Hepatocyte (in vitro differentiated cells): ENCODE measurements at regions not wholly inside any gene's neighbourhood (a gene's known extent, or its start where the extent isn't known, plus 50 kb on each side); places are given as distances from the start of the nearest gene placed in this dataset.

Source experiments
- CTCF ChIP-seq: fragments of 200-600 bp; sonication (generic); IDR thresholded peaks from 2 replicates; pipeline ENCODE4 v1.5.1; 2016; ENCODE audit warnings: antibody characterized with exemption, mild to moderate bottlenecking; ENCODE audit not compliant: poor library complexity
- EZH2 ChIP-seq: fragments of 200-600 bp; sonication (generic); IDR thresholded peaks from 2 replicates; pipeline ENCODE4 v1.6.1; 2016; ENCODE audit warnings: antibody characterized with exemption, mild to moderate bottlenecking, borderline replicate concordance
- EZH2phosphoT487 ChIP-seq: fragments of 200-600 bp; sonication (generic); IDR thresholded peaks from one replicate; pipeline ENCODE4 v1.6.1; 2018; ENCODE audit warnings: antibody characterized with exemption, mild to moderate bottlenecking, low read depth, moderate library complexity; ENCODE audit not compliant: unreplicated experiment, severe bottlenecking

GRCh38 chr3:189516039-189516438 lies 115.2 kb upstream of the TP63 start:
- no peak for TF ChIP-seq CTCF
- no peak for TF ChIP-seq EZH2
- no peak for TF ChIP-seq EZH2phosphoT487
